ENCODE measurements at regions not wholly inside any gene's neighbourhood (a gene's known extent, or its start where the extent isn't known, plus 50 kb on each side); places are given as distances from the start of the nearest gene placed in this dataset.

GRCh38 chr3:168394439-168394838, 298.7 kb upstream of the GOLIM4 start:
- Histone ChIP-seq H3K4me2 (no peak overlapping the region), H2AFZ (no peak overlapping the region), H3K27me3 (ENCODE audit: insufficient read depth) (no peaks in the 10 kb centered on the region), H3K79me2 (replicated peaks; ENCODE audit: insufficient read depth) (no peaks in the 10 kb centered on the region), H3F3A (replicated peaks; ENCODE audit: low read depth) (no peaks in the 10 kb centered on the region), H3K27ac (ENCODE audit: low read depth) (no peak overlapping the region), H3K36me3 (ENCODE audit: insufficient read depth) (no peaks in the 10 kb centered on the region), H3K4me3 (no peak overlapping the region), H3K4me1 (ENCODE audit: insufficient read depth) (peaks cover 10% of the 10 kb centered on the region), H4K20me1 (replicated peaks; ENCODE audit: insufficient read depth) (no peaks in the 10 kb centered on the region), H3K9me2 (ENCODE audit: insufficient read depth) (no peaks in the 10 kb centered on the region)
- TF ChIP-seq EZH2phosphoT487 (IDR thresholded peaks at IDR 0.05; ENCODE audit: unreplicated experiment) (no peak), REST (IDR thresholded peaks at IDR 0.05; ENCODE audit: unreplicated experiment) (no peak), ZNF331 (CRISPR knock-in tag; IDR thresholded peaks at IDR 0.05; ENCODE audit: low read depth) (no peak), ETS1 (IDR thresholded peaks at IDR 0.05) (no peak), JUNB (IDR thresholded peaks at IDR 0.05; ENCODE audit: unreplicated experiment) (no peak), CREB1 (CRISPR knock-in tag; IDR thresholded peaks at IDR 0.05; ENCODE audit: low read depth) (no peak), ZNF114 (CRISPR knock-in tag; IDR thresholded peaks at IDR 0.05) (no peak), POLR2AphosphoS5 (IDR thresholded peaks at IDR 0.05; ENCODE audit: low read depth) (no peak), ZNF462 (CRISPR knock-in tag; IDR thresholded peaks at IDR 0.05) (no peak), NANOG (IDR thresholded peaks at IDR 0.05; ENCODE audit: borderline replicate concordance) (no peak), CTCF (conservative IDR thresholded peaks at IDR 0.05; ENCODE audit: low read depth in 2 of 2) (no peak), EZH2 (IDR thresholded peaks at IDR 0.05; ENCODE audit: low read depth, unreplicated experiment) (no peak), STAT1 (IDR thresholded peaks at IDR 0.05; ENCODE audit: unreplicated experiment) (no peak)
- Mint-ChIP-seq H3K27ac (no peak overlapping the region), H3K4me1 (peaks cover 11% of the 10 kb centered on the region), H3K36me3 (ENCODE audit: low read depth) (no peaks in the 10 kb centered on the region), H3K9me3 (no peaks in the 10 kb centered on the region), H3K4me3 (no peak overlapping the region), H3K27me3 (ENCODE audit: insufficient read depth, low read depth, poor library complexity) (no peaks in the 10 kb centered on the region)
- ATAC-seq, result no peak
- DNase-seq (ENCODE audit: low spot score), result no peak

All from GM23338 (cell line).